ENCODE measurements at regions not wholly inside any gene's neighbourhood (a gene's known extent, or its start where the extent isn't known, plus 50 kb on each side); places are given as distances from the start of the nearest gene placed in this dataset.

GRCh38 chr18:43486462-43486861 lies 209.2 kb upstream of the SYT4 start:
- Histone ChIP-seq H3K27ac (no peak overlapping the region), H3K4me3 (no peak overlapping the region)
- TF ChIP-seq, protein P1, sequence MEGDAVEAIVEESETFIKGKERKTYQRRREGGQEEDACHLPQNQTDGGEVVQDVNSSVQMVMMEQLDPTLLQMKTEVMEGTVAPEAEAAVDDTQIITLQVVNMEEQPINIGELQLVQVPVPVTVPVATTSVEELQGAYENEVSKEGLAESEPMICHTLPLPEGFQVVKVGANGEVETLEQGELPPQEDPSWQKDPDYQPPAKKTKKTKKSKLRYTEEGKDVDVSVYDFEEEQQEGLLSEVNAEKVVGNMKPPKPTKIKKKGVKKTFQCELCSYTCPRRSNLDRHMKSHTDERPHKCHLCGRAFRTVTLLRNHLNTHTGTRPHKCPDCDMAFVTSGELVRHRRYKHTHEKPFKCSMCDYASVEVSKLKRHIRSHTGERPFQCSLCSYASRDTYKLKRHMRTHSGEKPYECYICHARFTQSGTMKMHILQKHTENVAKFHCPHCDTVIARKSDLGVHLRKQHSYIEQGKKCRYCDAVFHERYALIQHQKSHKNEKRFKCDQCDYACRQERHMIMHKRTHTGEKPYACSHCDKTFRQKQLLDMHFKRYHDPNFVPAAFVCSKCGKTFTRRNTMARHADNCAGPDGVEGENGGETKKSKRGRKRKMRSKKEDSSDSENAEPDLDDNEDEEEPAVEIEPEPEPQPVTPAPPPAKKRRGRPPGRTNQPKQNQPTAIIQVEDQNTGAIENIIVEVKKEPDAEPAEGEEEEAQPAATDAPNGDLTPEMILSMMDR (IDR thresholded peaks at IDR 0.05): no peak
- DNase-seq (ENCODE audit: low spot score): no peak

DNA sequence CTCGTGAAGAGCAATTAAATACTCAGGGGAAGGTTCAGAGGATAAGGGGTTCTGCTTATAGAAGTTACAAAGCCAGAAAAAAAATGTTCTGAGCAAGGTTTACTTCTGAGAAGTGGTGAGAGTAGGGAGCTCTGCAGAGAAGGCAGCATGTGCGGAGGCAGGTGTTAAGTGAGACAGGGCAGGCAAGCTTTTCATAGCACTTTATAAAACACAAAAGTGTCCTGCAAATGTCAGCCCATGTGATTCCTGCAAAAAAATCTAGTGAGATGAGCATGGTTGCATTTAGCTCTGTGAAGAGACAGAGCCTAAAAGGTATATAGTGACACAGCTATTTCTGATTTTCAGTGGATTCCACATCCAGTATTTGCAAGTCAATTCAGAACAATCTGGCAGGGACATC lies 223.8 kb upstream of the SYT4 start:
- TF ChIP-seq, protein P1 (IDR thresholded peaks at IDR 0.05): no peak
- Histone ChIP-seq H3K4me3 (no peak overlapping the region), H3K27ac (no peak overlapping the region)
- no peak for DNase-seq (ENCODE audit: low spot score)

GRCh38 chr18:43506935-43507334 lies 229.6 kb upstream of the SYT4 start:
- no peak overlapping the region for H3K27ac ChIP-seq
- no peak overlapping the region for H3K4me3 ChIP-seq
- no peak for DNase-seq (ENCODE audit: low spot score)
- TF ChIP-seq, protein P1 (IDR thresholded peaks at IDR 0.05): no peak

- no peak for DNase-seq (ENCODE audit: low spot score)
- TF ChIP-seq, protein P1 (IDR thresholded peaks at IDR 0.05): no peak
- H3K27ac ChIP-seq: no peak overlapping the region
- H3K4me3 ChIP-seq: no peak overlapping the region
These were observed 230.7 kb upstream of the SYT4 start for GRCh38 chr18:43507842-43508481.

DNA sequence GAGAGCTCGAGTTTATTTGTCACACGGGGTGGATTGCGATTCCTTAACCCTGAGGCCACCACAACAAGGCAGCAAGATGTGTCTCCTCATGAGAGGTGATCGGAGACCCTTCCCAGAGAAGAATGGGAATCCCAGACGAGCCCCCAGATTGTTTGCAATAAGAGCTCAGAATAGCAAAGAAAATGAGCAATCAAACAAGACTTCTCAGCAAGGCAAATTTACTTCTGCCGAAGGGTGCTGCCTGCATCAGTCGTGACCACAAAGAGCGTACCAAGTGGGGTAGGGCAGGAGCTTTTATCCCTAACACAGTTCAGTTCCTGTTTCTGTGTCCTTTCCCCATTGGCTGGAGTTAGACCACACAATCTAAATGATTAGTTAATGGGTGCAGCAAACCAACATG lies 237.5 kb upstream of the SYT4 start:
- TF ChIP-seq, protein P1 (IDR thresholded peaks at IDR 0.05): no peak
- Histone ChIP-seq H3K27ac (no peak overlapping the region), H3K4me3 (no peak overlapping the region)
- DNase-seq (ENCODE audit: low spot score): no peak

GRCh38 chr18:43515481-43515880 lies 238.2 kb upstream of the SYT4 start:
- no peak overlapping the region for H3K27ac ChIP-seq
- TF ChIP-seq, protein P1 (IDR thresholded peaks at IDR 0.05): no peak
- no peak for DNase-seq (ENCODE audit: low spot score)
- no peak overlapping the region for H3K4me3 ChIP-seq

DNA sequence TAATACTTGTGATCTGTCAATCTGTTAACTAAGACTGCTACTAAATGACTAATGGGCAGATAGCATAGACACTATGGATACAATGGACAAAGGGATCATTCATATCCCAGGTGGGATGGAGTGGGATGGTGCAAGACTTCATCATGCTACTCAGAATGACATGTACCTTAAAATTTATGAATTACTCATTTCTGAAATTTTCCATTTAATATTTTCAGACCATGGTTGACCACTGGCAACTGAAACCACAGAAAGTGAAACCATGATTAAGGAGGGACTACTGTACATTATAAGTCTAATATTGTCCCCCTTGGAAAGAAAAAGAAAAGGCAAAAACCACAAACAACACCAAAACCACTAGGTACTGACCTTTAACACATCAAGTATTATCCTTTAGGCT lies 247.0 kb upstream of the SYT4 start:
- Histone ChIP-seq H3K27ac (no peak overlapping the region), H3K4me3 (no peak overlapping the region)
- TF ChIP-seq, protein P1 (IDR thresholded peaks at IDR 0.05): no peak

More for the DNA sequence above, 247.0 kb upstream of the SYT4 start:
- DNase-seq (ENCODE audit: low spot score): no peak

All from coronary artery (tissue), 2 donors.